A549 (cell line): ENCODE measurements at regions not wholly inside any gene's neighbourhood (a gene's known extent, or its start where the extent isn't known, plus 50 kb on each side); places are given as distances from the start of the nearest gene placed in this dataset.

Source experiments
- CBX2 ChIP-seq: fragments of 200-600 bp; sonication (generic); IDR thresholded peaks from 2 replicates; pipeline ENCODE4 v1.6.1; 2016; ENCODE audit warnings: low read depth, mild to moderate bottlenecking, borderline replicate concordance
- CHD2 ChIP-seq: fragments of 150-350 bp; IDR thresholded peaks from 2 replicates; pipeline ENCODE4 v1.6.1; 2014; ENCODE audit warnings: low read length; ENCODE audit not compliant: partially characterized antibody
- HDAC2 ChIP-seq: fragments of 200-600 bp; sonication (generic); IDR thresholded peaks from 2 replicates; pipeline ENCODE4 v1.6.1; 2016
- KDM5A ChIP-seq: fragments of 200-600 bp; sonication (generic); IDR thresholded peaks from 2 replicates; pipeline ENCODE4 v1.6.1; 2016; ENCODE audit warnings: antibody characterized with exemption, mild to moderate bottlenecking
- RAD21 ChIP-seq, 2 experiments: fragments of >200 bp in 1 of 2; sonication (Bioruptor Twin) in 1 of 2; formaldehyde crosslinking in 1 of 2; IDR thresholded peaks in 1 of 2; conservative IDR thresholded peaks in 1 of 2; 2 replicates in 1 of 2; 3 replicates in 1 of 2; pipeline ENCODE4 v1.6.1; 2012 to 2018; ENCODE audit warnings: inconsistent platforms in 1 of 2
- ZC3H11A ChIP-seq: fragments of 450-650 bp; IDR thresholded peaks from 2 replicates; pipeline ENCODE4 v1.6.1; 2014; ENCODE audit warnings: antibody characterized with exemption, mild to moderate bottlenecking
- ZFP36 ChIP-seq: fragments of 450-650 bp; IDR thresholded peaks from 2 replicates; pipeline ENCODE4 v1.6.1; 2014; ENCODE audit warnings: borderline replicate concordance; ENCODE audit not compliant: partially characterized antibody
- ZSCAN20 ChIP-seq: fragments of 250-450 bp; sonication (Bioruptor Pico); IDR thresholded peaks from 2 replicates; pipeline ENCODE4 v1.8.0; 2022; ENCODE audit warnings: mild to moderate bottlenecking, moderate library complexity
- TF ChIP-seq, protein P1 (sequence below): fragments of >200 bp; sonication (Bioruptor Twin); formaldehyde crosslinking; IDR thresholded peaks from 3 replicates; pipeline ENCODE4 v1.5.1; 2016

- TF ChIP-seq, protein P1, sequence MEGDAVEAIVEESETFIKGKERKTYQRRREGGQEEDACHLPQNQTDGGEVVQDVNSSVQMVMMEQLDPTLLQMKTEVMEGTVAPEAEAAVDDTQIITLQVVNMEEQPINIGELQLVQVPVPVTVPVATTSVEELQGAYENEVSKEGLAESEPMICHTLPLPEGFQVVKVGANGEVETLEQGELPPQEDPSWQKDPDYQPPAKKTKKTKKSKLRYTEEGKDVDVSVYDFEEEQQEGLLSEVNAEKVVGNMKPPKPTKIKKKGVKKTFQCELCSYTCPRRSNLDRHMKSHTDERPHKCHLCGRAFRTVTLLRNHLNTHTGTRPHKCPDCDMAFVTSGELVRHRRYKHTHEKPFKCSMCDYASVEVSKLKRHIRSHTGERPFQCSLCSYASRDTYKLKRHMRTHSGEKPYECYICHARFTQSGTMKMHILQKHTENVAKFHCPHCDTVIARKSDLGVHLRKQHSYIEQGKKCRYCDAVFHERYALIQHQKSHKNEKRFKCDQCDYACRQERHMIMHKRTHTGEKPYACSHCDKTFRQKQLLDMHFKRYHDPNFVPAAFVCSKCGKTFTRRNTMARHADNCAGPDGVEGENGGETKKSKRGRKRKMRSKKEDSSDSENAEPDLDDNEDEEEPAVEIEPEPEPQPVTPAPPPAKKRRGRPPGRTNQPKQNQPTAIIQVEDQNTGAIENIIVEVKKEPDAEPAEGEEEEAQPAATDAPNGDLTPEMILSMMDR, result no peak
- TF ChIP-seq ZC3H11A, result no peak
- TF ChIP-seq KDM5A, result no peak
- TF ChIP-seq CHD2, result no peak
- no peak for TF ChIP-seq ZFP36
- TF ChIP-seq HDAC2, result no peak
- TF ChIP-seq ZSCAN20 (CRISPR knock-in tag), result no peak
- TF ChIP-seq RAD21 (conservative IDR thresholded peaks at IDR 0.05 in 1 of 2, IDR thresholded peaks at IDR 0.05 in 1 of 2), result peak in 1 of 2 experiments; percentile 29; a peak in 1 of 5 replicates
- TF ChIP-seq CBX2, result no peak
Measured at GRCh38 chr3:117874904-117875874, 1159.5 kb downstream of the IGSF11 start.
